HG02852 (cell line): ENCODE measurements at regions not wholly inside any gene's neighbourhood (a gene's known extent, or its start where the extent isn't known, plus 50 kb on each side); places are given as distances from the start of the nearest gene placed in this dataset.

Experiments used
- ATAC-seq: cut with Tn5 transposase; IDR thresholded peaks from one replicate; pipeline ENCODE4 v1.9.1; 2021; ENCODE audit warnings: mild to moderate bottlenecking, moderate library complexity; ENCODE audit not compliant: unreplicated experiment

DNA sequence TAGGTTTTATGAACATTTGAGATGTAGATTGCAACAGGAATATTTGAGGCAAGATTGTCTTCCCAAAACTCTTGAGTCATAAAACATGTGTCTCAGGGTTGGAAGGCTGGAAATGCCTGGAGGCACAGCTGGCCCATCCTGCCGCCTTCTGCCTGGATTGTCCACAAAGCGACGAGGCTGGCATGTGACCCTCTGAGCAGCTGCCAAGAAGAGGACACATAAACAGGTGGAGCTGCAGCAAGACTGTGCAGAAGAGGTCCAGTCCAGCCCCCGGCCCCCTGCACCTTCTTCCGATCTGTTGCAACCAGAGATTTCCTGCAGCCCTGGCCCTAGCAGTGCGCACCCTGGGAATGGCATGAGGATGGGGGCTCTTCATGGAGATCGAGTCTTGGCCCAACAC lies 101.9 kb upstream of the BCOR start:
- ATAC-seq, result no peak

DNA sequence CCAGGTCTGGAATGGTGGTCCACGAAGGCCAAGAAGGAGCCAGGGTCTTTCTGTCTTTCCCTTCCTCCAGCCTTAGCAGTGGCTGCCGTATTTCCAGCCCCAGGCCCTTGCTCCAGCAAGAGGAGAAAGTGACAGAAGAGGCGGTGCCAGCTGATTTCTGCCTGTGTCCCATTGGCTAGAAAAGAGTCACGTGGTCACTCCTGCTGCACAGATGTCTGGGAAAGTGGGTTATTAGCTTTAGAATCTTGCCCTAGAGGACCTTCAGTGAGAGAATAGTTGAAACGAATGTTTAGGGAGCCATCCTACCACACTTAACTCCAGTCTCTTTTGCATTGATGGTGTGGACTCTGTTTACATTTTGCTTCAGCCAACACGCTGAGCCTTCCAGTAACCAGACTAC lies 99.3 kb upstream of the BCOR start:
- ATAC-seq, result no peak

DNA sequence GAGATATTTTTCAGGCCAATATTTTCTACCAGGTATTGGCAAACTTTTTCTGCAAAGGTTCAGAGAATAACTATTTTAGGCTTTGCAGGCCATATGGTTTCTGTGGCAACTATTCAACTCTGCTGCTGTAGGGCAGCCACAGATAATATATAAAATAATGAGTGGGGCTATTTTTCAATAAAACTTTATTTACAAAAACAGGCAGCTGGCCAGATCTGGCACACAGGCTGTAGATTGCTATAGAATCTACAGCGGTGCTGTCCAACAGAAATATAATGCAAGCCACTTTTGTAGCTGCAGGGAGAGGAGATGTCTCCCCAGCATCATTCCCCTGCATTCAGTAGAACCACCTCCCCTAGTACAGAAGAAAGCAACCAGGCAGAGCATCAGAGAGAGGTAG lies 97.6 kb upstream of the BCOR start:
- no peak for ATAC-seq

DNA sequence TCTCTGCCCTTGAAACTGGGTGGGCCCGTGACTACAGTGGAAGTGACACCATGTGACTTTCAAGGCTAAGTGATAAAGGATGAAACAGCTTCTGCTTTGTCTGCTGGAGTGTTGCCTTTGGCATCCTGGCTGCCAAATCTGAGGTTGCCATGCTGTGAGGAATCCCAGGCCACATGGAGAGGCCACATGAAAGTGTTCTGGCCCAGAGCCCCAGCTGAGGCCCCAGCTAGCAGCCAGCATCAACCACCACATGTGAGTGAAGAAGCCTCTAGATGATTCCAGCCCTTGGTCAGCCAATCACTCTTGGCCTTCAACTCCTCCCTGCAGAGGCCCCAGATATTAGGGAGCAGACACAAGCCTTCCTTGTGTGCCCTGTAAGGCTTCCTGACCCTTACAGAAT lies 94.4 kb upstream of the BCOR start:
- no peak for ATAC-seq

DNA sequence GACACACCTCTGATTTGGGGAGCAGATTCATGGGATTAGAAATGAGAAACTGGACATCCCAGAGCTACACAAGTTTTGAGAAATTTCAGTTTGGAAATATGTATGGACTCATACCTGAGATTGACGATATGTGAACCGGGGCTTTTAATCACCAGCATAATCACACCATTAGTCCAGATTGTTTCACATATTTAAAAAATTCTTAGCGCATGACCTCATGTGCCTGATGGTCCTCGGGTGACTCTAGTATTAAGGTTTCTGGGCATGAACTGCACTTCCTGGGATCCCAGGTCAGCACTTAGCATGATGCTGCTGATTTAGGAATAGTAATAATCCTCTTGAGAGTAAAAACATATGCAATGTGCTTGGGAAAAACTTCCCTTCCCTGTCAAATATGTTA lies 91.9 kb upstream of the BCOR start:
- ATAC-seq, result no peak

DNA sequence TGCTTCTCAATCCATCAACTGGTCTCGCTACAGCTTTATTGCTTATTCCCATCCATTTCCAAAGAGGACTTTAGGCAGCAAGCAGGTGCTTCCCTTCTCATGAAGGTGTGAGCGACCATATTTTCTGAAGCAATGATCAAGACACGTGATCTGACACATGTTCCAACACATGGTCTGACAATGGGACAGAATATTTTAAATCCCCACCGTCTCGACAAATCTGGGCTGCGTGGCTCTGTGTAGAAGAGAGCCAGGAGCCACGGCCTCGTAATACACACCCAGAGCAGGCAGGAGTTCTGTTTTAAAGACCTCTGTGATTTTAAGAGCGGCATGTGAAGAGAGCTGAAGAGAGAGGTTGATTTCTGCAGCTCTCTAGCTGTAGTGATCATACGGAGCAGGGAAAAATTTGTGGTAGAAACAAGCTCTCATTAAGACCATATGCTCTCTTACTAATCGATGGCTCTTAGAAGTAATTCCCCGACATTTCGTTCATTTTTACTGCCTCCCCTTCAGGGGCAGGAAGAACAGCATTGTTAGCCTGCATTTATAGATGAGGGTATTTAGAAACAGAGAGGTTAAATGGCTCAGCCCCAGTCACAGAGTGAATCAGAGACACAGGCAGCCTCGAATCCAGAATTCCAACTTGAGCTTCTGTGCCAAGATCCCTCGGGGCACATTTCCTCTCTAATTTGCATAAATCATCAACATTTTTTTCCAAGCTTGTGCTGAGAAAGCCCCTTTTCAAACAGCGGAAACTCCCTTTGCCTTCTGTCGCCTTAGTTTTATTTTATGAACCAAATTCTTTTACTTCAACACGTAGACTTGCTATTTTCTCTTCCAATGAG lies 91.0 kb upstream of the BCOR start:
- no peak for ATAC-seq

DNA sequence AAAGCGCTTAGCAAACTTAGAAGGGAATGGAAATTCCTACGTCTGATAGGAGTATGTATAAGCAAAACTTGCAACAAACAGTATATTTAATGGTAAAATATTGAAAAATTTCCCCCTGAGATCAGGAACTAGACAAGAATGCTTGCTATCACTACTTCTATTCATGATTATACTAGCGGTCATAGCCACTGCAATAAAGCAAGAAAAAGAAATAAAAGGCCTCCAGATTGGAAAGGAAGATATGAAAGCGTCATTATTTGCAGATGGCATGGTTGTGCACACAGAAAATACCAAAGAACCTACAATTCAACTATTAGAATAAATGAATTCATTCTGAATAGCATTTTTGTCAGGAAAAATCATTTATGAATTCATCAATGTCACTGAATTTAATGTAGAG lies 87.2 kb upstream of the BCOR start:
- ATAC-seq, result no peak

DNA sequence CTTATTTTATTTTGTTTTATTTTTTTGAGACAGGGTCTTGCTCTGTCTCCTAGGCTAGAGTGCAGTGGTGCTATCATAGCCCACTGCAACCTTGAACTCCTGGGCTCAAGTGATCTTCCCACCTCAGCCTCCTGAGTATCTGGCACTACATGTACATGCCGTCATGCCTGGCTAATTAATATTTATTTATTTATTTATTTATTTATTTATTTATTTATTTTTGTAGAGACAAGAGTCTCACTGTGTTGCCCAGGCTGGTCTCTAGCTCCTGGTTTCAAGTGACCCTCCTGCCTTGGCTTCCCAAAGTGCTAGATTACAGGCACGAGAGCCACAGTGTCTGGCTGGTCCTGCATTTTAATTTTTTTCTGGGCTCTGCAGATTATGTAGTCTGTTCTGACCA lies 84.9 kb upstream of the BCOR start:
- no peak for ATAC-seq

DNA sequence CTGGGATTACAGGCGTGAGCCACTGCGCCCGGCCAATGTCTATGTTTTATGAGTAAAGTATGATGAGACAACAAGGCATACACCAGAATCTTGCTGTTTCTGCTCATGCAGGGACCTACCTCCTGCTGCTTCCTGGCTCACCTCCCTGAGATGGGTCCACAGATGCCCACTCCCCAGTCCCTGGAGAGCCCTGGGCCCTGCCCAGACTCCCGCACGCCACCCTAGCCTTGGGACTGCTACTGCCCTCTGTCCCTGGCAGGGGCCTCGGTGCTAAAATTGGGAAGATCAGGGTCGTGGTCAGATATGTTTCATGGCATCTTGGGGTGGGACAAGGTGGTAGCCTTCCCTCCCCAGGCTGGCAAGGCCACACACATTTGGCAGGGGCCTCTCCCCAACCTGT lies 84.3 kb upstream of the BCOR start:
- no peak for ATAC-seq

DNA sequence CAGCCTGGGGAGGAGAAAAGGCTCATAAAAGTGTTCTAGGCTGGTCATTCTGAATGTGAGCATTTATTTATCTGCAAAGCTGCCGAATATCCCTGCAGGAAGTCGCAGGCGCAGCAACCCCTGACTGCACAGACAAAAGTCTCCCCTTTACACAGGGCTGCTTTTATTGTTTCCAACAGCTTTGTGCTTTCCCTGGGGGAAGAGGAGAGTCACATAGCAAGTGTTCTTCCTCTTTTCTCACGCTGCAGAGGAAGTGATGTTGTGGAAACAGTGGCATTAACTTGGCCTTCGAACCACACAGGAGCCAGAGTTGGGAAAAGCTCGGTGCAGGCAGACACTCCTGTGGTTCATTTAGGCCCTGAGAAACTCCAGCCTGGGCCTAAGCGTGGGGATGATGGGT lies 81.5 kb upstream of the BCOR start:
- no peak for ATAC-seq

DNA sequence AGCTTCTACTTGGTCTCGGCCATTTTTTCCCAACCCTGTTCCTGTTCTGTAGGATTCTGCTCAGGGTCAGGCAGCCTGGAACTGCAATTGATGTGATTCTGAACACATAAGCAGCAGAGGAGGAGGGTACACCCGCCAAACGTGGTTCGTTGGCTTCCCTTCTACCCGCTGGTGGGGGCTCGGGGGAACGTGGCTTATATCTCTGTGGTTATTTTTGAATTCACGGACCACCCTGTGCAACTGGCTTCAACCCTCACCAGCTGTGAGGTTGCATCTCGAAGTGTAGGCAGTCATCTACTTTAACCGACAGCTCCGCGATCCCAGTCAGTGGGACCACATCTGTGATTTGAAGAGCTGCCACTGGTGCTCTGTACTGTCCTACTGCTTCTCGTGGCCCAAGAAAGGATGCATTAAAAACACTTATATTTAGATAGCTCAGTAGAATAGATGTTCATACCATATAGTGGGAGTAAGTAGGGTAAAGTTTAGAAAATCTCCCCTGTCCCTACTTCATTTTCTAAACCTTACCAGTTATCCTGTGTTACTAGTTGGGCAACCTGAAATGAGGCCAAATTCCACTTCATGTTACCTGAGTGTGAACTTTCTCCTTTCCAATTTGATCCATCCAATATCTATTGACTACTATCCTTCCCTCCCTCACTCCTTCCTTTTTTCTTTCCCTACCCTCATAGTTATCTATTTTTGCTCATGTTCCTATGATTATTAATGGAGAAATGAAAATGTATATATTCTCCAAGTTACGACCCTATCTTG lies 80.4 kb upstream of the BCOR start:
- ATAC-seq, result no peak

DNA sequence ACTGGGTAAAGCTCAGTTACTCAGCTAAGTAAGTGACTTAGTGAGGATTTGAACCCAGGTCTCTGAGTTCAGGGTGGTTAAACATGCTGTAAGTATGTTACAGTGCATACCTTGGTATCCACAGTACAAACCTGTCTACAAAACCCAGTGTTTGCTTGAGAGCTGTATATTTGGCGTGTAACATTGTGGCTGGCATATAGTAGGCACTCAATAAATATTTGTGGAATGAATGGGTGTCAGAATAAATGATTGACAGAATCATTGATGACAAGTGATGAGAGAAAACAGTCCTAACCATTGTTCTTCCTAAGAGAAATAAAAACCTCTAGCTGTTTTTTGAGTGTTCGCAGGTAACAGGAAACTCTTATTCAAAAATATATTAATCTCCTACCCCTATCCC lies 79.7 kb upstream of the BCOR start:
- ATAC-seq, result no peak

DNA sequence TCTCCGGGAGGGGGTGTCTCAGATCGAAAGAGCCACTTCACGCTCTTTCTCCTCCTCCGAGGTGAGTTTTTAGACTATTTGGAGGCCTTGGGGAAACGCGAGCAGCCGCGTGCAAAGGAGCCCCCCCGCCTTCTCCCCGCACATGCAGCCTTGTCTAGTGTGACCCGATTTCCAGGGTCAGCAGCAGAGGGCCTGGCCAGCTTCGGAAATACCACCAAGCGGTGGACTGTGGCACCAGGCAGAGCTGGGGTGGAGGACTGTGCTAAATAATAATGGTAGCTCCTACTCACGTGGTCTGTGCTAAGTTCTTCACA lies 79.3 kb upstream of the BCOR start:
- ATAC-seq, result peak; percentile 4

DNA sequence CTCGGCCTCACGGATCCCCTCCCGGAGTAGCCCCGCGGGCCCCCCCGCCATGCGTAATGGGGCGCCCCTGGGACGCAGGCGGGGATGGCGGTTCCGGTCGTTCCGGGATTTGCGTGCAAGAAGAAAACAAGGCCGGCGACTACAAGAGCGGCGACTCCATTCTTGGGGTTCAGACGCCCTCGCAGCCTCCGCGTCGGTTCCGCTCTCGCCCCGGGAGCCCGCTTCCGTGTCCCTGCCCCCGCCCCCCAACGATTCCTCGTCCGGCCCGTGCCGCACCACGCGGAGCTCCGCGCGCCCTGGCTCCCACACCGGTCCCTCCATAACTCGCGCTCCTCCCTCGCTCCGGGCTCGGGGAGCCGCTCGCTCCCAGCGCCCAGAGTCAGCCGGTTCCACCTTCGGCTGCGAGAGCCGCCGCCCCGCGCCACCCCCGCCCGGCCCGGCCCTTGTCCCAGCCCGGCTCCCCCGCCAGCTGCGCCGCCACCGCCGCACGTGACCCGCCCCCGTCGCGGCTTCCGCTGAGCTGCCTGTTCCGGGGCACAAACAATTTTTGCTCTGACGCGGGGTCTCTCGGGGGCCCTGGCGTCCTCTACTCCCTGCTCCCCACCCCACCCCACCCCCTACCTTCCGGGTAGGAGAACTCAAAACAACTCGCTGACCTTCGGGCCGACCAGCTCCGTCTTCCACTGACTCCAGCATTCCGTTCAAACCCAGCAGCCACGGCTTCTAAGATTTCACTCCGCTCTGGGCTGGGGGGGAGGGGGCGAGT lies 78.8 kb upstream of the BCOR start:
- ATAC-seq, result peak; percentile 32

DNA sequence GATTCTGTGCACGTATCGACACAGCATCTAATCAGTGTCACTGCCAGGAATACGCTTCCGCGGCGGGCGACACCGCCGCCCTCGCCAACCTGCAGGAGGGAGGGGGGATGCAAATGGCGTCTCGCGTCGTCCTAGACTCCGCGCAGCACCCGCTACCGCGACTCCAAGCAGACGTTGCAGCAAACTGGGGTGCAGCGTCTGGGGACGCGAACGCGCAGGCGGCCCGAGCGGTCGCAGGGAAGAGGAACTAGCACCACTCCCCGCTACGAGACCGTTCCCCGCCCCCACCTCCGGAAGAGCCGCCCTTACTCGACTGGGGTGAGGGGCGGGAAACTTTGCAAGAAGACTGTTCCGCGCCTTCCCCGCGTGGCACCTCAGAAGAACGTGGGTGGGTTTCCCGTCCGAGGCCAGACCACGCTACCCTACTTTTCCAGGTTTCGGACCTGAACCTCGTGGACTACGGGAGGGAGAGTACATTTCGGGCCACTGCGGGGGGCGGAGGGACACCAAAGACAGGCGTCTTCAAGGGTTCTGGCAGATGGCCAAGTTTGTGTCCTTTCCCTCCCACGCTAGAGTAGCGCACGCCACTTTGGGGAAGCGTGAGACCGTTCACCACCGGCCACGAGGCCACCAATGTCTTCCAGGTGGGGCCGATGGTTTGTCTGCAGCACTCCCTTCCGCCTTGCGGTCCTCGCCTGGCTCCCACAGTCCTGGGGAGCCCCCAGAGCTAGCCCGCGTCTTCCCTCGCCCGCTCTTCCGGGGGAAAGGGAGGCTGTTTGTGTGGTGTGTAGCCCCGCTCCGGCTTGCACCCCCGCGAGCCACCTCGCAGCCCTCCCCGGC lies 78.0 kb upstream of the BCOR start:
- ATAC-seq, result peak; percentile 43

DNA sequence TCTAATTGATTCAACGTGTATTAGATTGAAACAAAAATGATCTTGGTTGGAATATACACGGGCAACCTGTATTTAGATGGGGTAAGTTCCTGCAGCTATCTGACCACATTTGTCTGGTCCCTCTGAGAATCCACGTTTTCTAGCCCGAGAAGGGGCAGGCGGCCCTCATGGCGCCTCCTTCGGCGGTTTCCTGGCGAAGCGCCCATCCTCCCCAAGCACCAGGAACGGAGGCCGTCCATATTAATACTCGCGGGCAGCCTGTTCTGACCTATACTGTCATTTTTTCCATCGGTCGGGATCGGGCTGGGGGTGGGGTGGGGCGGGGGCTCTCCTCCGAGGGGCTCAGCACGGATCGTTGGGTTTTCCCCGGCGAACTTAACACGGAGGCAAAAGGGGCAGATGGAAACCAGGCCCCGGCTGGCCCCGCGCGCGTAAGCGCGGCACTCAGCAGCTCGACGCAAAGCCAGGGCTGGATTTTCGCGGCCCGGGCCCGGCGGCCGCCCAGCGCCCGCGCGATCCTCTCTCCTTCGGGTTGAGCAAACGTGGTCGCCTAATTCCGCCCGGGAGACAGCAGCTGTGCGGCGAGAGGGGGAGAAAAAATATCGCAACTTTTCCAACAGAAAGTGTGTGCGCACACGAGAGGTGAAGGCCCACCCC lies 77.2 kb upstream of the BCOR start:
- ATAC-seq, result peak; percentile 21

DNA sequence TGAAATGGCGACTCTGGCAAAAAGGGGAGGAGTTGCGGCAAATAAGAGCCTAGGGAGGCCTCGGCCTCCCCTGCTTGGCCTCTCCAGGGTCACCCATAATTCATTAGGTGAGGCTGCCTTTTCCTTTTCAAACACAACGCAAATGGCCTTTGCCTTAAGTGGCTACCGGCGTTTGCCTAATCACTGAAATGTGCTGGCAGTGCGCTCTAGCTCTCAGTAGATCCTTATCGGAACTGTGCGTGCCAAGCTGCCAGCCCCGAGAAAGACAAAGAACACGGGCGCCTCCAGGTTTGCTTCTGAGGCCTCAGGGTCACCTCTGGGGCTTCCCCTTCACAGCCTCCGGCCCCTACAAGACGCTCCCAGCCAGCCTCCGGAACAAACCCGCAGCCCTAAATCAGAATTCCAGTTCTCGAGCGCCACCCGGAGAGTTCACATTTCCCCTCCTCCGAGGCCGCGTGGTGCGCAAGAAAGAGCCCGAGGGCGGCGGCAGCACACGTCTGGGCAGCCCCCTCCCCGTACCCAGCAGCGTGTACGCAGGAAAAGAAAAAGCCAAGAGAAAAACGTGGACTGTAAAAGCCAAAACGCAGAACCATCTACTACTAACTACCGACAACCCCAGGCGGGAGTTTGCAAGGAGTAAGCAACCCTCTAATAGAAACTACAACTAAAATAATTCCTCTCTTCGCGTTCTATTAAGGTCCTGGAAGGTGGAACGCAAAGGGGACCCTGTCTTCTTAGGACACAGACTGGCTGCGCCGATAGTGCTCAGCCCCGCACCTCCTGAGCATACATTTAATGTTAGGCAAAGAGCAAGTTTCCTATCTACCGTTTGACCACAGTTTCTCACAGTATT lies 76.5 kb upstream of the BCOR start:
- no peak for ATAC-seq

DNA sequence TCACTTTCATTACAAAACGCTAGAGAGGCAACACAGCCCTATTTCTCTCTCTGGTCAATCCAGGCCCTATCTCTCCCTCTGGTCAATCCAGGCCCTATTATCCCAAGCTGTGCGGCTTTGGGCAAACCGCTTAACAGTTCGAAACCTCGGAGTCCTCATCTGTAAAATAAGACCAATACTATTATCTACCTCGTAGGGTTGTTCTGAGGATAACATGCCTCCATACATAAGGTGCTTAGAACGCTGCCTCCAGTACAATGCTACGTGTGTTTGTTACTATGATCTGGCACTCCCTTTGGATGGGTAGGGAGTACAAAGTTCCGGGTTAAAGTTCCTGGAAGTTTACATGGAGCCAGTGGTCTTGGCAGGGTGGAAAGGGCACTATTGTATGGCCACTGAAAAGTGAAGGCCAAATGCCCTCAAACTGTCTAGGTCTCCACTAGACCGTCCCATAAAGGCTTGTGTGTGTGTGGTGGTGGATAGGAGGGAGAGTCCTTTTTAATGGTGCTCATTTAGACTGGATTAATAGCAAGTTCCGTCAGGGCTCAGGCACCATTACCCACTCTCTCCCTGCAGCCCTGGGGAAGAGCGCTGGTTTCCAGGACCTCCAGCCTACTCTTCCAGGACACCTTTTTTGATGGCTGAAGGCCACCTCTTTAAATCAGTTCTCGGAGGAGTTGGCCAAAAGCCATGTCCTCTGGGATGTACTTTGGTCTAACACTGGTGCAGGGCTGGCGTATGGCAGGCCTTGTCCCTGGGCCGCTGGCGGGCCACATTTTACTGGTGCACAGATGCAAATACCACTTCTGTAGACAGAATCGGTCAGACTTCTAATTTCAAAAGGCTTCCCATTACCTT lies 75.6 kb upstream of the BCOR start:
- ATAC-seq, result no peak
